ENCODE measurements at regions not wholly inside any gene's neighbourhood (a gene's known extent, or its start where the extent isn't known, plus 50 kb on each side); places are given as distances from the start of the nearest gene placed in this dataset.
A peak's percentile ranks its signal among the peaks of the same experiment; 100 is the strongest.

DNA sequence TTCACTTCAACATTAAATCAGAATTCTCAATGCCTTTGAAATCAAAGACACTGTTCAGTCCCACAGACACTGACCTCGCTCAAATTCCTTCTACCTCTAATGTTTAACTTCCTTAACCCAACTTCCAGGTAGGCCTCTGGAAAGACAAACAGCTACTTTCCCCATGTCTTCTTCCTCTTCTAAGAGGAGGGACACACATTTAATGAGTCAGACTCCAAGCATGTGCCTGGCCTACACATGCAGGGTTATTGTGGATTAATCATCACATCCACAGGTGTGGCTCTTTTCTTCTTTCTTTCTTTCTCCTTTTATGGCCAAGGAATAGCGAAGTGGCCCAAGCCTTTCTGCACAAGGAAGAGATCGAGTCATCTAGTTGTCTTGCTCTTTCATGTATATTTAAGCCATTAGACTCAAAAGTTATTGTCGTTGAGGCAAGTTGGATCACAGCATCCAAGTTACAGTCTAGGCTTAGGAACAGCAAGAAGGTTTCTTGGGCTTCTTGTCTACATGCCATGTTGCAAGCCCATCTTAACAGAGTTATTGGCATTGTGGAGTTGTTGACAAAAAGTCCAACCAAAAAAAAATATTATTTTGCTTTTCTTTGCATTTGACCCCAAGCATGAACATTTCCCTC is 387.8 kb downstream of the IRS1 start (continued):
- peak; percentile 53; the same call in 1 of the 2 replicates for TF ChIP-seq HNF4A (CRISPR knock-in tag; IDR thresholded peaks at IDR 0.05)
- TF ChIP-seq CREM (IDR thresholded peaks at IDR 0.05), result peak; percentile 64
- no peak for TF ChIP-seq CREM (CRISPR knock-in tag; IDR thresholded peaks at IDR 0.05)
- TF ChIP-seq TAF1 (CRISPR knock-in tag; IDR thresholded peaks at IDR 0.05), result no peak
- 0 out of 2 replicates have a peak, but pooled peaks have one; percentile 25 for TF ChIP-seq HOXA3 (CRISPR knock-in tag; IDR thresholded peaks at IDR 0.05)
- TF ChIP-seq ZNF724P (CRISPR knock-in tag; IDR thresholded peaks at IDR 0.05; ENCODE audit: borderline replicate concordance), result no peak
- no peak for TF ChIP-seq NFE2L2 (IDR thresholded peaks at IDR 0.05; ENCODE audit: low read length)
- TF ChIP-seq NR2F2 (IDR thresholded peaks at IDR 0.05; ENCODE audit: borderline replicate concordance, low read depth), result no peak
- no peak for TF ChIP-seq ZNF841 (CRISPR knock-in tag; IDR thresholded peaks at IDR 0.05; ENCODE audit: borderline replicate concordance)
- peak; percentile 98 for TF ChIP-seq HOMEZ (CRISPR knock-in tag; IDR thresholded peaks at IDR 0.05; ENCODE audit: low read depth)
- TF ChIP-seq, protein P1, sequence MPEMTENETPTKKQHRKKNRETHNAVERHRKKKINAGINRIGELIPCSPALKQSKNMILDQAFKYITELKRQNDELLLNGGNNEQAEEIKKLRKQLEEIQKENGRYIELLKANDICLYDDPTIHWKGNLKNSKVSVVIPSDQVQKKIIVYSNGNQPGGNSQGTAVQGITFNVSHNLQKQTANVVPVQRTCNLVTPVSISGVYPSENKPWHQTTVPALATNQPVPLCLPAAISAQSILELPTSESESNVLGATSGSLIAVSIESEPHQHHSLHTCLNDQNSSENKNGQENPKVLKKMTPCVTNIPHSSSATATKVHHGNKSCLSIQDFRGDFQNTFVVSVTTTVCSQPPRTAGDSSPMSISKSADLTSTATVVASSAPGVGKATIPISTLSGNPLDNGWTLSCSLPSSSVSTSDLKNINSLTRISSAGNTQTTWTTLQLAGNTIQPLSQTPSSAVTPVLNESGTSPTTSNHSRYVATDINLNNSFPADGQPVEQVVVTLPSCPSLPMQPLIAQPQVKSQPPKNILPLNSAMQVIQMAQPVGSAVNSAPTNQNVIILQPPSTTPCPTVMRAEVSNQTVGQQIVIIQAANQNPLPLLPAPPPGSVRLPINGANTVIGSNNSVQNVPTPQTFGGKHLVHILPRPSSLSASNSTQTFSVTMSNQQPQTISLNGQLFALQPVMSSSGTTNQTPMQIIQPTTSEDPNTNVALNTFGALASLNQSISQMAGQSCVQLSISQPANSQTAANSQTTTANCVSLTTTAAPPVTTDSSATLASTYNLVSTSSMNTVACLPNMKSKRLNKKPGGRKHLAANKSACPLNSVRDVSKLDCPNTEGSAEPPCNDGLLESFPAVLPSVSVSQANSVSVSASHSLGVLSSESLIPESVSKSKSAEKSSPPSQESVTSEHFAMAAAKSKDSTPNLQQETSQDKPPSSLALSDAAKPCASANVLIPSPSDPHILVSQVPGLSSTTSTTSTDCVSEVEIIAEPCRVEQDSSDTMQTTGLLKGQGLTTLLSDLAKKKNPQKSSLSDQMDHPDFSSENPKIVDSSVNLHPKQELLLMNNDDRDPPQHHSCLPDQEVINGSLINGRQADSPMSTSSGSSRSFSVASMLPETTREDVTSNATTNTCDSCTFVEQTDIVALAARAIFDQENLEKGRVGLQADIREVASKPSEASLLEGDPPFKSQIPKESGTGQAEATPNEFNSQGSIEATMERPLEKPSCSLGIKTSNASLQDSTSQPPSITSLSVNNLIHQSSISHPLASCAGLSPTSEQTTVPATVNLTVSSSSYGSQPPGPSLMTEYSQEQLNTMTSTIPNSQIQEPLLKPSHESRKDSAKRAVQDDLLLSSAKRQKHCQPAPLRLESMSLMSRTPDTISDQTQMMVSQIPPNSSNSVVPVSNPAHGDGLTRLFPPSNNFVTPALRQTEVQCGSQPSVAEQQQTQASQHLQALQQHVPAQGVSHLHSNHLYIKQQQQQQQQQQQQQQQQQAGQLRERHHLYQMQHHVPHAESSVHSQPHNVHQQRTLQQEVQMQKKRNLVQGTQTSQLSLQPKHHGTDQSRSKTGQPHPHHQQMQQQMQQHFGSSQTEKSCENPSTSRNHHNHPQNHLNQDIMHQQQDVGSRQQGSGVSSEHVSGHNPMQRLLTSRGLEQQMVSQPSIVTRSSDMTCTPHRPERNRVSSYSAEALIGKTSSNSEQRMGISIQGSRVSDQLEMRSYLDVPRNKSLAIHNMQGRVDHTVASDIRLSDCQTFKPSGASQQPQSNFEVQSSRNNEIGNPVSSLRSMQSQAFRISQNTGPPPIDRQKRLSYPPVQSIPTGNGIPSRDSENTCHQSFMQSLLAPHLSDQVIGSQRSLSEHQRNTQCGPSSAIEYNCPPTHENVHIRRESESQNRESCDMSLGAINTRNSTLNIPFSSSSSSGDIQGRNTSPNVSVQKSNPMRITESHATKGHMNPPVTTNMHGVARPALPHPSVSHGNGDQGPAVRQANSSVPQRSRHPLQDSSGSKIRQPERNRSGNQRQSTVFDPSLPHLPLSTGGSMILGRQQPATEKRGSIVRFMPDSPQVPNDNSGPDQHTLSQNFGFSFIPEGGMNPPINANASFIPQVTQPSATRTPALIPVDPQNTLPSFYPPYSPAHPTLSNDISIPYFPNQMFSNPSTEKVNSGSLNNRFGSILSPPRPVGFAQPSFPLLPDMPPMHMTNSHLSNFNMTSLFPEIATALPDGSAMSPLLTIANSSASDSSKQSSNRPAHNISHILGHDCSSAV (CRISPR knock-in tag; IDR thresholded peaks at IDR 0.05; ENCODE audit: borderline replicate concordance), result no peak
- TF ChIP-seq JUN (CRISPR knock-in tag; IDR thresholded peaks at IDR 0.05), result peak; percentile 58; the same call in 1 of the 2 replicates
- no peak for TF ChIP-seq ZNF460 (CRISPR knock-in tag; IDR thresholded peaks at IDR 0.05; ENCODE audit: borderline replicate concordance)
- no peak for TF ChIP-seq ZNF572 (CRISPR knock-in tag; IDR thresholded peaks at IDR 0.05)
- TF ChIP-seq, protein P2, sequence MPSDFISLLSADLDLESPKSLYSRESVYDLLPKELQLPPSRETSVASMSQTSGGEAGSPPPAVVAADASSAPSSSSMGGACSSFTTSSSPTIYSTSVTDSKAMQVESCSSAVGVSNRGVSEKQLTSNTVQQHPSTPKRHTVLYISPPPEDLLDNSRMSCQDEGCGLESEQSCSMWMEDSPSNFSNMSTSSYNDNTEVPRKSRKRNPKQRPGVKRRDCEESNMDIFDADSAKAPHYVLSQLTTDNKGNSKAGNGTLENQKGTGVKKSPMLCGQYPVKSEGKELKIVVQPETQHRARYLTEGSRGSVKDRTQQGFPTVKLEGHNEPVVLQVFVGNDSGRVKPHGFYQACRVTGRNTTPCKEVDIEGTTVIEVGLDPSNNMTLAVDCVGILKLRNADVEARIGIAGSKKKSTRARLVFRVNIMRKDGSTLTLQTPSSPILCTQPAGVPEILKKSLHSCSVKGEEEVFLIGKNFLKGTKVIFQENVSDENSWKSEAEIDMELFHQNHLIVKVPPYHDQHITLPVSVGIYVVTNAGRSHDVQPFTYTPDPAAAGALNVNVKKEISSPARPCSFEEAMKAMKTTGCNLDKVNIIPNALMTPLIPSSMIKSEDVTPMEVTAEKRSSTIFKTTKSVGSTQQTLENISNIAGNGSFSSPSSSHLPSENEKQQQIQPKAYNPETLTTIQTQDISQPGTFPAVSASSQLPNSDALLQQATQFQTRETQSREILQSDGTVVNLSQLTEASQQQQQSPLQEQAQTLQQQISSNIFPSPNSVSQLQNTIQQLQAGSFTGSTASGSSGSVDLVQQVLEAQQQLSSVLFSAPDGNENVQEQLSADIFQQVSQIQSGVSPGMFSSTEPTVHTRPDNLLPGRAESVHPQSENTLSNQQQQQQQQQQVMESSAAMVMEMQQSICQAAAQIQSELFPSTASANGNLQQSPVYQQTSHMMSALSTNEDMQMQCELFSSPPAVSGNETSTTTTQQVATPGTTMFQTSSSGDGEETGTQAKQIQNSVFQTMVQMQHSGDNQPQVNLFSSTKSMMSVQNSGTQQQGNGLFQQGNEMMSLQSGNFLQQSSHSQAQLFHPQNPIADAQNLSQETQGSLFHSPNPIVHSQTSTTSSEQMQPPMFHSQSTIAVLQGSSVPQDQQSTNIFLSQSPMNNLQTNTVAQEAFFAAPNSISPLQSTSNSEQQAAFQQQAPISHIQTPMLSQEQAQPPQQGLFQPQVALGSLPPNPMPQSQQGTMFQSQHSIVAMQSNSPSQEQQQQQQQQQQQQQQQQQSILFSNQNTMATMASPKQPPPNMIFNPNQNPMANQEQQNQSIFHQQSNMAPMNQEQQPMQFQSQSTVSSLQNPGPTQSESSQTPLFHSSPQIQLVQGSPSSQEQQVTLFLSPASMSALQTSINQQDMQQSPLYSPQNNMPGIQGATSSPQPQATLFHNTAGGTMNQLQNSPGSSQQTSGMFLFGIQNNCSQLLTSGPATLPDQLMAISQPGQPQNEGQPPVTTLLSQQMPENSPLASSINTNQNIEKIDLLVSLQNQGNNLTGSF (CRISPR knock-in tag; IDR thresholded peaks at IDR 0.05), result no peak
